HS-5 (cell line): ENCODE measurements at regions not wholly inside any gene's neighbourhood (a gene's known extent, or its start where the extent isn't known, plus 50 kb on each side); places are given as distances from the start of the nearest gene placed in this dataset.

Experiments used
- DNase-seq: peaks from one replicate; pipeline ENCODE4 v3.0.0-alpha.2; 2012; ENCODE audit warnings: low read depth

DNA sequence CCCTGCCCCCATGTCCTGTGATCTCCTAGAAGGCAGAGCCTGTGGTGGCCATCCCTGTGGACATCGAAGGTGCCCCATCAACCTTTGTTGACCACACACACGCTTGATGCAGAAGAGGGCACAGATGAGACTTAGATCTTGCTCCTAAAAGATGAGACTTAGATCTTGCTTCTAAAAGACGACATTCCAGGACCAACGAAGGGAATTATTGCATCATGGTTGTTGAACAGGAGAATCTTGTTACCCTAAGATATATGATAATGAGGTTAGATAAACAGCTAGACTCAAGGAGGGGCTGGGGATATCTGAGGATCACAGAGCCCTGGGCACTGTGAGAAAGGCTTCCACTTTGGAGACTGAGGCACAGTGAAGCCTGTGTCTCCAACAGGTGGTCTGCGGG, 91.1 kb upstream of the WSCD2 start:
- no peak for DNase-seq

DNA sequence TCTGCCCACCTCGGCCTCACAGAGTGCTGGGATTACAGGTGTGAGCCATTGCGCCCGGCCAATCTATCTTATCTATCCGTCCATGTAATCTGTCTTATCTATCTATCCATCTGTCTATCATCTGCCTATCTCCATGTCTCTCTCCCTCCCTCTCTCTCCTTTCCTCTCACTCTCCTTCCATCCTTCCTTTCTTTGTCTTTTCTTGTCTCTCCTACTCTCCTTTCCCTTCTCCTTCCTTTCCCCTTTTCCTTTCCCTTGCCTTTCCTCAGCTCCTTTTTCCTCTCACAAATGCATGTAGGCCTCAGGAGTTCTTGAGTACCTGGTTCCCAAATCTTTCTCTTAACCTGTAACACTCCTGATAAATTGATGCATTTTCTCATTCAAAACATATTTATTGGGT, 89.3 kb upstream of the WSCD2 start:
- no peak for DNase-seq

DNA sequence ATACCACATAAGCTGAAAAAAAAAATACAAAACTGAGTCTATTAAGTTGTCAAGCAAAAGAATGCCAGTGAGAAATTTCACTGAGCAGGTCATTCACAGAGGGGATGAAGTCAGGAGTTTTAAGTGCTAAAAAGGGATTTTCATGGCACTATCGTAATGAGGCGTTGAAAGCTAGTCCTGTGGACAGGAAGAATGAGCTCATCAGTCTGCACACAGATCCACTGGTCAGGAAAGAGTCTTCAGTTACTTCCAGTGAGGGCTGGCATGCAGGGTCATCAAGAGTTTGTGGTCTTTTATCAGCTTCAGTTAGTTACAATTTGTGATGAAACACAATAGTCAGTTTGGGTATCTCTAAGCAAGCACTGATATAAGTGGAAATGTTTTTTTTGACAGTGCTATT, 88.1 kb upstream of the WSCD2 start:
- no peak for DNase-seq

DNA sequence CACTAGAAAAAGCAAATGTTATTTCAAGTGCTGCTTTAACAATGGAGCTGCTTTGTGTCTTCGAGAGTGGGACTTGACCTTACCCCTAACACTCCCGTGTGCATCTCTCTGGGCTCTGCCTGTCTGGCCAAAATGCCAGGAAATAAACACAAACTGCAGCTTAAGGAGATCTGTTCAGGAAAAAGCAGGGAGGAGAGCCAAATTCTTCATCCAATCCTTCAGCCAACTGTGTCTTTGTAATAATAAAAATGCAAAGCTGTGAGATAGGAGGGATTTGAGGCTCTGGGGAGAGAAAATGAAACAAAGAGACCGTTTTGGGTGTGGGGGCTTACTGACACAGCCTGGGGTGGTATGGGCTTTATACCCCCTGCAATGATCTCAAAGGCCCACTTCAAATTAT, 85.8 kb upstream of the WSCD2 start:
- no peak for DNase-seq

DNA sequence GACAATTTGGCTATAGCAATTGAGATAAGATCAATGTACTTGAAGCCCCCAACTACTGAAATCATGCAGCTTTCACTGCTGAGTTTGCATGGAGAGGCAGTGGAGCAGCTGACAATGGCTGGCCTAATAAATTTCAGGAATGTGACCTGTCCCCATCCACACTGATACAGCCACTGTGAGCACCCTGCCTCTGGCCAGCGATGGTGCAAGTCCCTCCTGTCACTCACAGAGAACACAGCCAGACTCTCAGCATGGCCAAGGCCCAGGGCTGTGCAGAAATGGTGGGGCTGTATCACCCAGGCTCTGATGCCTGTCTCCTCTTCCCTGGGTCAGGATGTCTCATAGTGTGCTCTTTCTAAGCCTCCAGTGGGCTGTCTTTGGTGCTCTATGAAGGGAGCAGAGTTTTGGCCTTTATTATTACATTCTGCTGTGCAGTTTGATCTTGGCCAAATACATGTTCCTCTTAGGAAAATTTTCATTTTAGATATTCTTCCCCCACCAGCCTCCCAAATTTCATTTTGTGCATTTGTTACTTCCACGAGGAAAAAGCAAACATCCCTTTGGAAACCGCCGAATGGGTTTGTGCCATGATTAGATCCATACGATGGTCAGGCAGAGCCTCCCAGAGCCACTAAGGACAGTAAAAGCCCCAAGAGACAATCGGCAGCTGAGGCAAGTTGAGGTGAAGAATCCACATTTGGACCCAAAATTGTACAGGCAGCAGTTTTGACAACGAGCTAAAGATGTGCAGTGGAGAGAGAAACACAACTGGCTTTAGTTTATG, 85.1 kb upstream of the WSCD2 start:
- DNase-seq, result no peak

DNA sequence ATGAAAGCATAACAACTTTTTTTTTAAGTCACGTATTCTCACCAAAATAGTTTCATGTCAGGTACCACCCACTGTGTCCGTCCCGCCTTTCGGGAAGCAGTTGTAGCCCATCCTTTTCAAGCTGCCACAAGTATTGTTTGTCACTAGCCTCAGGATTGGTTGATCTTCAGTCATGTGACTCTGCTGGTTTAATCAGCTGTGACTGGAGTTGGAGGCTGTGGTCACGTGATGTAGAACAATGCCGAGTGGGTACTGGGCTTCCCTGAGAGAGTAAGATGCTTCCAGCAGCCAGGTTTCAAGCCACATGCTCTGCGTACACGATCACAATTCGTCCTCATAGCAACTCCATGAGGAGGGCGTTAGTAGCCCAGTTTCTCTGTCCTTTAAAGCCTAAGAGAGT, 83.0 kb upstream of the WSCD2 start:
- DNase-seq, result no peak

DNA sequence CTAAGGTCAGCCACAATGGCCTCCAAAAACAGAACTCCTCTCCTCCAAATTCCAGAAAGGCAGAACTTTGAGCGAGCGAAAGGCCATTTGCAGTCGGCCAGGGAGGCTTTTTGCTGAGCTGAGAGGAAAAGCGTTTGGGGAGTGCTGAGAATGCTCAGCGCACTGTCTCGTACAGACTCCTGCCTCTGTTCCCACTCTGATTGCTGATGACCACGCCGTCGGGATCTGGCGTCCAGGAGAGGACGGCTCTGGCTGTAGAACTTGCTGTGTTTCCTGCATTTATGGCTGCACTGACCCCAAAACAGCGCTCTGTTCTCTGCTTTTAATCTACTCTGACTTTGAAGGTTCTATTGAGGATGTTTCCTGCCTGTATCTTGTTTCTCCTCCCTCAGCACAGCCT, 82.4 kb upstream of the WSCD2 start:
- DNase-seq, result no peak

DNA sequence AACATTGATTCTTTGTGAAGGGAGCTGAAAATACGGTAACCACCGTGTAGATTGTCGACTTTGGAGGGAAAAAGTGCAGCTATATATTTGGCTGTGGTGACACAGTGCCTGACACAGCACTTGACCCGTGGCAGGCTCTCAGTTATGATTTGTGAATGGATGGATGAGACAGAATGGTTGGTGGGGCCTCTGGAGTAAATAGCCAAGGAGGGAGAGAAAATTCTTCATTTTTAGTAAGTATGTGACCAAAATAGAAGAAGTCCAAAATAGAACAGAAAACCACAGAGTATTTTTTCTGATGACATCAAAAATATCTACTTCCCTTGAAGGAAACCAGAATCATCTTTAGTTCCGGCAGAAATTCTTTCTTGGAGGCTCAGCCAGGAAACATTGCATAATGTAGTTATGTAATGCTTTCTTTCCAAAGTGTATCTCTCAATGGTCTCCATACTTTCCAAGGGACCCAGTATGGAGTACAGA, 82.0 kb upstream of the WSCD2 start:
- DNase-seq, result no peak

DNA sequence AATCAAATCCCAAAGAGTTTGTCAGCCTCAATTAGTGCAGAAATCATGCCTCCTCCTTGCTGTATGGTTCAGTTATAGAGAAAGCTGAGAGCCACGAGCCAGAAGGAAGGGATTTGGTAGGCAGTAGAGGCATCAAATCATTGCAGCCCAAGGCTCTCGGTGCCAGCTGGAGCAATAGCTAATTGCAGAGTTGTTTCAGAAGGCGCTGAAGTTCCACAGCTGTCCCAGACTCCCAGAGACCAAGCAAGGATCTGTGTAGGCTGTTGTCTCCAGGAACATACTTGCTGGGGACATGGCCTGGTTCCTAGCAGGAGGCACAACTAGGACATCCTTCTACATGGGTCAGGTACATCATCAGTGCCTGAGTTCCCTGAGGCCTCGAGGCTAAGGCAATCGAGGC, 80.4 kb upstream of the WSCD2 start:
- DNase-seq, result no peak

DNA sequence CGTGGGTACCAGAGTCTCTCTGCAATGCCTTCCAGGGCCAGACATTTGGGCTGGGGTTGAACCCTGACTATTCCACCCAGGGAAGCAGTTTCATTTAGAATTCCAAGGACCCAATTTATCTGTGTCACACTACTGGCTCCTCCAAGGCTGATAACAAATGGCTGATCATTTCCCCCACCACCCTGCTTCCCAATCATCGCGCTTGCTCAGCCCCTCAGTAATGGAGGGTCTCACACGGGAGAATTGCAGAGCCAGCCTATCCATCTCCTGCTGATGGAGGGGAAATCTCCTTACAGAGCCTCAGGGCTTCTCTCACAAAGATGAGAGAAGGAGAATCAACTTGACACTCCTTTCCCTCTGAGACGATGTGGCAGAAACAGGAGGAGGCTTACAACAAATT, 78.4 kb upstream of the WSCD2 start:
- no peak for DNase-seq

DNA sequence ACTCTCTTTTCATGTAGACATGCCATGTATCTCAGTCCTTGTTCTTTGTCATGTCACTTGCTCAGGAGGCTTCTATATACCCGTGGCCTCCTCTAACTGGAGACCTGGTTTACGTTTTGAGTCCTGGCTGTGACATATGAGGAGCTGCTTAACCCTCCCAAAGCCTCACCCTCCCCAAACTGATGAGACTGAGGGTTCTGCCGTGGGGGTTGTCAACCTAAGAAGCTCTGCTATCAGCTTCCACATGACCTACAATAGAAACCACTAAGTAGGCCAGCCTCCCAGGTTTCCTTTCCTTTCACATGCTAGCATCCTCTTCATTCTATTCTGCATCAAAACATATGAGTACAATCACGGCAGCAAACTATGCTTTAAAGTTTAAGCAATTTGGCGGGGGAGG, 76.8 kb upstream of the WSCD2 start:
- no peak for DNase-seq

DNA sequence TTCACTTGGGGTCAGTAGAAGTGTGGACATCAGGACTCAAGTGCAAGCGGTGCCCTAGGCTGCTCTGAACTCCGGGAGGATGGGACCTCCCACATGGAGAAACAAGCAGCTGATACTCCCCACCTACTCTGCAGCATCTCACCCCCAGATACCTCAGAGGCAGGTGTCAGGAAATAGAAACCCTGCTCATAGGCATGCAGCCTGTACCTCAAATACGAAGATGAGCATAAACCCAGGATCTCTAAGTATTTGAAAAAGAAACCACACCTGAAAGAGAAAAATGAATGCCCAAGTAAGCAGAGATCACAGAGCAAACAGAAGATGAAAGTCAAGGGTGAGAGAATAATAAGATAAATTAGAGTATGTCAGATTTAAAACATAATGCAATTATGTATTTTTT, 75.6 kb upstream of the WSCD2 start:
- no peak for DNase-seq

DNA sequence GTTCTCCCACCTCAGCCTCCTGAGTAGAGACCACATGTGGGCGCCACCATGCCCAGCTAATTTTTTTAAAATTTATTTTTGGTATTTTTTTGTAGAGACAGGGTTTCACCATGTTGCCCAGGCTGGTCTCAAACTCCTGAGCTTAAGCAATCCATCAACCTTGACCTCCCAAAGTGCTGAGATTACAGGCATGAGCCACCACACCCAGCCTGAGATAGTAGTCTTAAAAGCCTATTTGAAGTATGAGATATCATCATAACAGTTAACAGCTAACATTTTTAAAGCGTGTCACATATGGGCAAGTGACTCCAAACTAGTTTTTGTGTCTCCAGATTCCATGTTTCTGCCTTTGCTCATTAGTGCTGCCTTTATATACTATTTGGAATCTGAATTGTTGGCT, 74.6 kb upstream of the WSCD2 start:
- DNase-seq, result no peak

DNA sequence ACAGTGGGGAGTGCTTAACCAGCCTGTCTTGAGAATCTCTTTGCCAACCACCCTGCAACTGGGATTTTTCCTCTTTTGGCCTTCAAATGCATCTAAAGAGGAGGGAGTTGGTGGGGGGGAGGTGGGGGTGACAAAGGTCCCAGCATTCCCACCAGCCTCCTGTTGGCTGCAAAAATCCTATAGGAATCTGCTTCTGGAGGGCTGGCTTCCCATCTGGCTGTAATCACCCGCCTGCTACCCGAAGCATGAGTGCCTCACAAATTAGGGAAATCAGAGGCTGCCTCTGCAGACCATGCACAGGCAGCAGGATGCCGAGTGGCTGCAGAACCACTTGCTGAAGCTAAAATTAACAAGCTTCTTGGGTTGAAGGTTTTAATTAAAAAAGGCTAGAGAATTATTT, 73.9 kb upstream of the WSCD2 start:
- DNase-seq, result no peak

DNA sequence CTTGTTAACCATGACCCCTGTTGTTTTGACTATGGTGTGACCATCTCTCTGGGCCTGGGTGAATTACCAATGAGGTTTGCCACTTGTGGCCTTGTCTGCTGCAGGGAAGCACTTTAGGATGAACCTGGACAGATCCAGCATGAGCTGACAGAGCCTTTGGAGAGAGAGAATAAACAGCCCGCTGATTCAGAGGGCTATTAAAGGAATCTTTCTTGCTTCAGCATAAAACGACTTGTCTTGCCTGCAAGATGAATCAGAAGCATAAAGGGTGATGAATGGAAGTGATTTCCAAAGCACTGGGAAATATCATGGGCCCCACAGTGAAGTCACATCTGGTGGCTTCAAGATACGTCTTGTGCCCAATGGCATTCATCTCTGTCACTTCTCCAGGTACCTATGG, 69.0 kb upstream of the WSCD2 start:
- no peak for DNase-seq

DNA sequence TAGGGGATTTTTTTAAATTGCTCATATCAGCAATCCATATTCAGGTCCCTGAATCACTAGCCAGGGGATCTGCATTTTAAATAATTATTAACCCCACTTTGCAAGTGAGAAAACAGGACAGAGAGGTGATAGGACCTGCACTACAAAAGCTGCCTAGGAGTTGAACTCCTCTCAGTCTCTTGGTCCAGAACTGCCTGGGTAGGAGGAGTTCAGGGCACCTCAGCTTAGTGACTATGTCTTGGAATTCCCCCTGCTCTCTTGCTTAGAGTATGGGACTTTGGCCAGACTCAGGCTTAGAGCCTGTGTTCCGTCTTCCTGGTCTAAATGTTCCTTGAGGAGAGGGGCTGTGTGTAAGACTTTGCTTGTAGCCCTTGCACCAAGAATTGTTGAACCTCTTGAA, 68.2 kb upstream of the WSCD2 start:
- DNase-seq, result no peak

DNA sequence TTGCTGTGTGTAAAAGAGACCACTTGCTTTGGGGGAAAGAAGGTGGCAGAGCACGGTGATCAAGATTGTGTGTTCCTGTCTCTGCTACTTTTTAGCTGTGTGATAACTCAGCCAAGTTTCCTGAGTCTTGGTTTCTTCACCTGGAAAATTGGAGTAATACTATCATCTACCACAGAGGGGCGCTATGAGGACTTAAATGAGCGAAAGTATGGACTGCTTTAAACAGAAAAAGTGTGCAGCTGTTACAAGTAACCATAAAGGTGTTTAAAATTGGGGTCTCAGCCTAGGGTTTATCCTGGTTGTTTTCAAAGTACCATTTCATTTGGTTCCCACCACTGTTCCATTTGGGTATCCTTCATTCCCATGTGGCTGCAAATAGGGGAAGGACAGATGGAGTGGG, 65.9 kb upstream of the WSCD2 start:
- no peak for DNase-seq

DNA sequence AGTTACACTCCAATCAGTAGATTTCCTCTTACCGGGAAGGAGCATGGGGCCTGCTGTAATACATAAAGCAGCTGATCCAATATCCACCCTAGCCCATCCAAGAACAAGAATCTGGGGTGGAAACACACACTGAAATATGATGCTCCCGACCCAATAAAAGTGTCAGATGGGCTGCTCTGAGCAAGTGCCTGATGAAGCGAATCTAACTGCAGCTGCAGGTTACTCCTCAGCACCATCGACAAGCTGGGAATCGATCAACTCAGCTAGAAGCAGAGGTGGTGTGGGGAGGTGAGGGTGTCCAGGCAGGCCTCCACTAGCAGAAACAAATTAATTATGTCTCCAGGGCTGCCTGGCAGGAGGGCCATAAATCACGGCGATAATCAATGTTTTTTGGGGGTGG, 64.0 kb upstream of the WSCD2 start:
- no peak for DNase-seq

DNA sequence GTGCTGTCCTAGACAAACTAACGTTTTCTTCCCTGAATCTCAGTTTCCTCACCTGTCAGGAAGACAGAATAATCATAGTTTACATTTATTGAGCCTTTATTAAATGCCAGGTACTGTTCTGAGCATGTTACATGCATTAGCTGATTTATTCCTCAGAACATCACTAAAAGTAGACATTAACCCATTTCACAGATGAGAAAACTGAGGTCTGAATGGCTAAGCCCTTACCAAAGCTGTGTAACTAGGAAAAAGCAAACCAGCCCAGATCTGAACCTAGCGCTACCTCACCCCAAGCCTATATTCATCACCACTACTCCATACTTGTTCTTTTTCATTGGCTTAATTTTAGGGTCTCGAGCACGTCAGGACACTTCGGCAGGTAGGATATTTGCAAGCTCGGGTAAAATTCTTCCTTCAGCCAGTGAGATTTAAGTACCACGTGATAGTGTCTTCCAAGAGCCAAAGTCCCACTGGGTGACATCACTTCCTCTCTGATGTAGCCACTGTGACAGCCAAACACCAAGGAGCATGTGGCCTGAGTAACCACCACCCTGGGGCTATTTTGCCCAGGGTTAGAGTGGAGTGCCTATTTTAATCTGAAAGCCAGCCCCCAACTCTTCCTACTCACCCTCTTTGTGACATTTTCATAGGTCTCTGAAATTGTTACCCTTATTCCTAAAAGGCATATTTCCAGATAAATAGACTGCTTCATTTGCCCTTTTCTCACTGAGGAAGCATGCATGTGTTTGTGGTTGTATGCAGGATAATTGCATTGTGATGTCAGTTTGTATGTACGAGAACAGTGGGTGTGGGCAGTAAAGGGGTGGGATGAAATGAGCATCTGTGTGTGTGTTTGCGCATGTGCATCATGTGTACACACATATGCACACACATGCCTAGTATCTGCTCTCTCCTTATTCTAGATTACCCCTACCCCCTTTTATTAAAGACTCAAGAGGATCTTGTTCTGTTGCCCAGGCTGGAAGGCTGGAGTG, 62.2 kb upstream of the WSCD2 start:
- no peak for DNase-seq

DNA sequence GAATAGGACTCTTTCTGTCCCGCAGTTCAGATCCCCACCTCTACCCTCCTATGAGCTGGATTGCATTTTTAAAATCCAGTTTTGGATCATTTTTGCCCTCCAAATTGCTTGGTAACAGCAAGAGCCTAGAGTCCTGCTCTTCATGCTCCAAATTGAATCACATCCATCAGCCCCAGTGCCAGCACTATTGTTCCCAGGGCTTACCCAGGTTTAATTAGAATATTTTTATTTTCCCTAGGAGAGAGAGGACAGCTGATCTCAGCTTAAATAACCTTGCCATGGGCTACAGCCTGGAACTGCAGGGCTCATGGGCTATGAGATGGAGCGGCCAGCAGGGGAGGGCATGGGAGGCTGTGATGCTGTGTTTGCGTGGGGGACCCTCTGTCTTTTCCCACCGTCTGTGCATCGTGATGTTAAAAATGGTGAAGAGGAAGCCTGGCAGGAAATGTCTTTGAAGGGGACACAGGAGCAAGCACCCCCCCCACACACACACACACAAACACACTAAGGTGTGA, 59.4 kb upstream of the WSCD2 start:
- no peak for DNase-seq

DNA sequence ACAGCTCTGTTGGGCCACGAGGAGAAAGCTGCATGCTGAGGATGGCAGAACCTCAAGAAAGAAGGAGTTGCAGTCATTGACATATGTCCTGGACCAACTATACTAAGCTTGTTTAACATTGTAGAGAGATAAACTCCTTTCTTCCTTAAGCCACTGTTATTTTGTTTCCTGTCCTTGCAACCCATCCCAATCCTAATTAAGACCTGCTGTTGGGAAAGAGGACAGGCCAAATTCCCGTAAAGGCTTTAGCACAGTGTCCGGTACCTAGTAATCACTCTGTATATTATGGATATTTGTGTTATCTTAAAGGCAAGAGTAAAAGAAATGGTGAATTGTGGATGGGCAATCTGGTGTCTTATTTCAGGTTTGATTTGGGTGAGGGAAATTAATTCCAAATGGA, 53.5 kb upstream of the WSCD2 start:
- DNase-seq, result no peak

DNA sequence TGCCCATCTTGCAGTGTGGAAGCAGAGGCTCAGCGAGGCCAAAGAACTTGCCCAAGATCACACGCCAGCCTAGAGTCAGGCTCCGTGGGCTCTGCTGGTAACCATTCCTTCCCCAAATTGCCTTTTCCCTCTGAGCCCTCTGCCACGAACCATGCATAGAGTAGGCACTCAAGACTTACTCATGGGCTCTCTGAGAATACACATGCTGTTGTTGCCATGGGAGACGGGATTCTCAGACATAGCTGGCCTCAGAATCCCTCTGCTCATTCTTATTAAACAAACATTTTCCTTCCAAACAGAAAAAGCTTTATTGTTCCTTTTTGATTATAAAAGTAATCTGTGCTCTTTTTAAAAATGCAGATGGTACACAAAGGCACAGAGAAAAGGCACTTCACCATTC, 52.5 kb upstream of the WSCD2 start:
- no peak for DNase-seq

DNA sequence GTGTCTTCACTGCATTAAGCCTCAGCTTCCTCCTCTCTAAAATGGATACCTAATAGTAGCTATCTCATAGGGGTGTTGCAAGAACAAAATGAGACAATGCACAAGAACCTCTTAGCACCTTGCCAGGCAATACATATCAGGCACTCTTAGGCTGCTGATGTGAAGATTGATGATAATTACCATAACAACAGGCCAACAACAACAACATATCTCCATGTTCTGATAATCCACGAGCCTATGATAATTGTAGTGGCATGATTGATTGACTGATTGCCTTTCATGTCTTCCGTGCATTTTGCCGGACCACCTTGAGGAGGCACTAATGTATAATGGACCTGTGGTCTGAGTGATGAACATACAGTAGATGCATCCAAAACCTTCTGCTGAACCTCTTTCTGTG, 50.7 kb upstream of the WSCD2 start:
- no peak for DNase-seq
